Heart right ventricle (tissue), 16 donors: ENCODE measurements at regions not wholly inside any gene's neighbourhood (a gene's known extent, or its start where the extent isn't known, plus 50 kb on each side); places are given as distances from the start of the nearest gene placed in this dataset.

Experiments used
- ATAC-seq, 8 donors: fragments of 200-7000 bp; cut with Tn5 transposase; one replicate each; pipeline ENCODE4 v1.9.1; 2020; ENCODE audit warnings: mild to moderate bottlenecking in 8 of 8, moderate library complexity in 8 of 8, moderate number of reproducible peaks in 1 of 8
- DNase-seq, 2 donors: peaks; one replicate each; pipeline ENCODE4 v3.0.0-alpha.2; 2020
- H3K27ac ChIP-seq, 10 donors: fragments of 200-600 bp; sonication (generic) in 2 of 10; one replicate each; pipeline versions ENCODE4 v1.5.0 to v1.8.0; 2020 to 2022; ENCODE audit warnings: mild to moderate bottlenecking in 3 of 10
- H3K27me3 ChIP-seq, 7 donors: fragments of 200-600 bp; one replicate each; pipeline ENCODE4 v1.8.0; 2021 to 2022; ENCODE audit warnings: mild to moderate bottlenecking in 2 of 7
- H3K36me3 ChIP-seq, 9 donors: fragments of 200-600 bp; sonication (generic) in 1 of 9; one replicate each; pipeline versions ENCODE4 v1.5.0 to v1.8.0; 2020 to 2022; ENCODE audit warnings: mild to moderate bottlenecking in 2 of 9
- H3K4me1 ChIP-seq, 9 donors: fragments of 200-600 bp; sonication (generic) in 1 of 9; one replicate each; pipeline versions ENCODE4 v1.5.0 to v1.8.0; 2020 to 2022; ENCODE audit warnings: mild to moderate bottlenecking in 4 of 9
- H3K4me3 ChIP-seq, 10 donors: fragments of 200-600 bp; sonication (generic) in 2 of 10; one replicate each; pipeline versions ENCODE4 v1.5.0 to v1.8.0; 2020 to 2022; ENCODE audit warnings: mild to moderate bottlenecking in 7 of 10, moderate library complexity in 2 of 10
- H3K9me3 ChIP-seq, 11 donors: fragments of 200-600 bp in 10 of 11; sonication (generic) in 2 of 11; one replicate each; pipeline versions ENCODE4 v1.5.0 to v1.8.0; 2013 to 2022; ENCODE audit warnings: mild to moderate bottlenecking in 2 of 11, control low read depth in 1 of 11, moderate library complexity in 1 of 11
- CTCF ChIP-seq, 9 donors: fragments of 200-600 bp; sonication (generic) in 2 of 9; IDR thresholded peaks; one replicate each; pipeline versions ENCODE4 v1.5.0 to v1.8.0; 2021 to 2022; ENCODE audit warnings: antibody characterized with exemption in 9 of 9, mild to moderate bottlenecking in 5 of 9, moderate library complexity in 1 of 9
- WGBS, 2 donors: extraction: QIAGEN DNeasy Blood & Tissue Kit; methylation state at CpG; one replicate each; pipeline ENCODE4 v1.1.7; 2013; ENCODE audit warnings: inconsistent platforms in 1 of 2; 5-methylcytosine and 5-hydroxymethylcytosine counted together
- intact Hi-C, 10 donors: fragments of 100-400 bp; cut with DNase I; formaldehyde crosslinking; loops; one replicate each; pipeline versions ENCODE4 v1.11.1 to v1.14.2; 2022
- donor health status: Arrhythmogenic right ventricular cardiomyopathy.
- donor health status: ischemic (EF 13 %, LVEDD 7.1; RV severe dilation, severe dysfunction).
- donor health status: healthy with polysubstance abuse.
- donor health status: DM: no; HTN: yes; CAD: no.
- donor health status: DM: no; HTN: no; CAD: no.
- donor health status: ischemic (EF 25% LVEDD 6.9; RV normal size, moderate dysfunction).
- donor health status: ischemic (EF 25% LVEDD 5.7; RV mildly dilated, moderate dysfunction).
- donor health status: healthy.
- donor health status: DM: yes; HTN: yes; CAD: no.
- donor health status: Ischemic cardiomyopathy.
- donor health status: ischemic (EF 35%, LVEDD 5.7; RV mildly dilated, moderate dysfunction).
- donor health status: nonischemic (EF 11% LVEDD 7.7; RV severe dilation, severe dysfunction).
- donor health status: DM: yes; HTN: yes; CAD: no.
- donor health status: PGD.
- donor health status: ischemic (EF 29% LVEDD 5.4; RV normal size, mild dysfunction).
- donor health status: nonischemic (EF 23%, LVEDD 6.1; RV moderate dilation, normal function).

GRCh38 chr13:64274481-64275217 is 2859.0 kb upstream of the PCDH20 start:
- TF ChIP-seq CTCF (IDR thresholded peaks at IDR 0.05) = no peak
- intact Hi-C loops = no loop called here
- no peaks in the 10 kb centered on the region for H3K27me3 ChIP-seq
- 67 to 72% methylated on average over 5 of the region's 5 CpGs for WGBS, 2 donors
- H3K4me1 ChIP-seq = no peaks in the 10 kb centered on the region
- ATAC-seq (no peak), DNase-seq (no peak)
- no peak overlapping the region for H3K27ac ChIP-seq
- no peak overlapping the region for H3K4me3 ChIP-seq
- no peaks in the 10 kb centered on the region for H3K36me3 ChIP-seq
- H3K9me3 ChIP-seq = peaks cover 0 to 34% (median 0%) of the 10 kb centered on the region in 11 donors

- no peaks in the 10 kb centered on the region for H3K36me3 ChIP-seq
- H3K4me3 ChIP-seq = no peak overlapping the region
- no peak for TF ChIP-seq CTCF (IDR thresholded peaks at IDR 0.05)
- peaks cover 0 to 34% (median 0%) of the 10 kb centered on the region in 11 donors for H3K9me3 ChIP-seq
- DNase-seq (no peak), ATAC-seq (no peak)
- no peak overlapping the region for H3K27ac ChIP-seq
- intact Hi-C loops = no loop called here
- H3K27me3 ChIP-seq = no peaks in the 10 kb centered on the region
- H3K4me1 ChIP-seq = no peaks in the 10 kb centered on the region
- 74 to 86% methylated on average over 4 of the region's 4 CpGs for WGBS, 2 donors
Observed at GRCh38 chr13:64273780-64274179, 2858.1 kb upstream of the PCDH20 start.

DNA sequence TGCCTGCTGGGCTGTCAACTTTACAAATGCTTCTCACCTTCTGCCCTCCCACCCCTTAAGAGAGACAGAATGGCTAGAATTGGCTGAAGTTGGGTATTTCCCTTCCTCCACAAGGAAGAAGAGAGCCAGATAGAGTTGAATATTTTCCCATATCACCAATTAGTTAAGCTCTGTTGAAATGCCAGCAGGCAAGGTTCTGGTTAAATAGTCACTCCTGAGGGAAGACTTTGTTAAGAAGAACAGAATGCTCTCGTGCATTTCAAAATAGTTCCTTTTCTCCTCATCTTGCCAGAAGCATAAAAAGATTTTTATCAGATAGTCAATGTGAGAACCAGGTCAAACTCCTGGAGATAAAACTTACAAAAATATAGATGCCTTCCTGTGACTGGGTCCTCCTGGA is 2857.0 kb upstream of the PCDH20 start:
- Histone ChIP-seq H3K9me3 (peaks cover 0 to 37% (median 0%) of the 10 kb centered on the region in 11 donors), H3K27ac (no peak overlapping the region), H3K4me3 (no peak overlapping the region), H3K27me3 (no peaks in the 10 kb centered on the region), H3K4me1 (no peaks in the 10 kb centered on the region), H3K36me3 (no peaks in the 10 kb centered on the region)
- DNase-seq (no peak), ATAC-seq (no peak)
- 63 to 64% methylated on average over 1 of the region's 1 CpG for WGBS, 2 donors
- intact Hi-C loops = no loop called here
- TF ChIP-seq CTCF (IDR thresholded peaks at IDR 0.05) = no peak

- H3K36me3 ChIP-seq = no peaks in the 10 kb centered on the region
- intact Hi-C loops = no loop called here
- ATAC-seq = no peak
- no peaks in the 10 kb centered on the region for H3K4me1 ChIP-seq
- no peak for TF ChIP-seq CTCF (IDR thresholded peaks at IDR 0.05)
- DNase-seq = no peak
- no peak overlapping the region for H3K27ac ChIP-seq
- H3K9me3 ChIP-seq = peaks cover 0 to 39% (median 0%) of the 10 kb centered on the region in 11 donors
- H3K27me3 ChIP-seq = no peaks in the 10 kb centered on the region
- no peak overlapping the region for H3K4me3 ChIP-seq
Observed at GRCh38 chr13:64266024-64266423, 2850.4 kb upstream of the PCDH20 start.
